Keratinocyte (primary cell): ENCODE measurements at regions not wholly inside any gene's neighbourhood (a gene's known extent, or its start where the extent isn't known, plus 50 kb on each side); places are given as distances from the start of the nearest gene placed in this dataset.

Source experiments
- CTCF ChIP-seq, 3 experiments: IDR thresholded peaks in 1 of 3; conservative IDR thresholded peaks in 1 of 3; optimal IDR thresholded peaks in 1 of 3; 2 replicates in 2 of 3; 3 replicates in 1 of 3; pipeline versions ENCODE3 to v1.5.1; 2011; ENCODE audit warnings: low read length in 3 of 3, mild to moderate bottlenecking in 3 of 3, moderate library complexity in 2 of 3, control low read depth in 1 of 3, inconsistent platforms in 1 of 3; ENCODE audit not compliant: insufficient read depth in 2 of 3; ENCODE audit errors: extremely low read depth in 1 of 3
- EZH2 ChIP-seq: IDR thresholded peaks from one replicate; pipeline ENCODE4 v1.6.1; 2012; ENCODE audit warnings: inconsistent platforms, mild to moderate bottlenecking, low read length, moderate library complexity

GRCh38 chr14:101483829-101484228 is 77.5 kb upstream of the DIO3 start:
- TF ChIP-seq CTCF (optimal IDR thresholded peaks at IDR 0.05 in 1 of 3, IDR thresholded peaks at IDR 0.05 in 1 of 3, conservative IDR thresholded peaks at IDR 0.05 in 1 of 3; ENCODE audit: extremely low read depth in 1 of 3, insufficient read depth in 2 of 3, low read length in 3 of 3) (no peak), EZH2 (no peak)
